KBM-7 (cell line): ENCODE measurements at regions not wholly inside any gene's neighbourhood (a gene's known extent, or its start where the extent isn't known, plus 50 kb on each side); places are given as distances from the start of the nearest gene placed in this dataset.

Experiments used
- DNase-seq: peaks from one replicate; pipeline ENCODE4 v3.0.0-alpha.2; 2015
- in situ Hi-C: fragments of 300-500 bp; cut with MboI; formaldehyde crosslinking; loops from 2 replicates; pipeline ENCODE4 v1.14.3; 2020; ENCODE audit warnings: low sequenced_read_pairs, low pct_unique_long_range_greater_than_20kb, mixed read lengths

DNA sequence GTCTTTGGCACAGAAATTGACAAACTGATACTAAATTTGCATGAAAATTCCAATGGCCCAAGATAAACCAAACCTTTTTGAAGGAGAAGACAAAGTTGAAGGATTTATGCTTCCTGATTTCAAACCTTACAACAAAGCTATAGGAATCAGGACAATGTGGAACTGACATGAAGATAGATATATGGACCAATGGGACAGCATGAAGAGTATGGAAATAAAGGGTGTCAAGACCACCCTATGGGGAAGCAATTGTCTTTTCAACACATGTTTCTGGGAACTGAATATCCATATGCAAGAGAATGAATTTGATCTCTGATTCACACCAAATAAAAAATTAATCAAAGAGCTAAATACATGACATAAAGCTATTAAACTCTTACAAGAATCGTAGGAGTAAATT, 77.2 kb upstream of the ADARB2 start:
- in situ Hi-C loops, result no loop called here
- no peak for DNase-seq

DNA sequence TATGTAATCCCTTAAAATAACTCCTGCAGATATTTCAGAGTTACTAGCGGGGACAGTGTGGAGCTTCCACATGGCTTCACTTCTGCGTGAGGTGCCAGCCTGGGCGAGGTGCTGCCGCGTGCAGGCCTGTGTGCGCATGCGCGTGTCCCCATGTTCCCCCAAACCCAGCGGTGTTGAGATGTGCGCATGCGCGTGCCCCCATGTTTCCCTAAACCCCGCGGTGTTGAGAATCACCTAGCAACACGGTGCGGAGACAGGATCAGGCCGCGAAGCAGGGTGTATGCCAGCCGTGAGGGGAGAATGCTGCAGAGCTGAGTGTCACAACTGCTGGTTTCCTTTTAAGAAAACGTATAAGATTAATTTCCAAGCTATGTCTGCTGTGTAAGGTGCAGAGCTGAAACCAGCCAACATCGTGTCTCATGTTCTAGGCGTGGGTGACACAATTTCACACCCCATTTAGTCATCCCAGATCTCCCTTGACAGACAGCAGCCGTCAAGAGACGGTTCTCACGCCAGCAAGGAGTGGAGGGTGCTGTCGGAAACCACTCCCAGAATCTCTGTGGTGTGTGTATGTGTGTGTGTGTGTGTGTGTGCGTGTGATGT, 71.9 kb upstream of the ADARB2 start:
- in situ Hi-C loops, result no loop called here
- no peak for DNase-seq

DNA sequence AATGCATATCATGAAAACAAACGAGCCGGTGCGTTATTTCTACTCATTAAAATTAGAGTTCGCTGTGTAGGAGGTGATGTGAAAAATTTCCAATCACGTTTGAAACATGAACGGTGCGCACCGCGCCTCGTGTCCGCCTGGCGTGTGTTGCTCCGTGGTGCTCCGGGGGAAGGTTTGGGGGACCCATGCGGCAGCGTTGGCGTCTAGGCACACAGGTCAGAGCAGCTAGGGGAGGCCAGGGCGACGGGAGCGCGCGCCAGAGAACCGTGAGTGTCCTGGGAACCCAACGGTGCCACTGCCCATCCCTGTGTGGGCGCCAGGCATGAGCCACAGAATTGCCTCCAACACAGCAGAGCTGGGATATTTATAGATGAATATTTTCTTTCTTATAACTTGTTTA, 70.6 kb upstream of the ADARB2 start:
- in situ Hi-C loops, result no loop called here

DNA sequence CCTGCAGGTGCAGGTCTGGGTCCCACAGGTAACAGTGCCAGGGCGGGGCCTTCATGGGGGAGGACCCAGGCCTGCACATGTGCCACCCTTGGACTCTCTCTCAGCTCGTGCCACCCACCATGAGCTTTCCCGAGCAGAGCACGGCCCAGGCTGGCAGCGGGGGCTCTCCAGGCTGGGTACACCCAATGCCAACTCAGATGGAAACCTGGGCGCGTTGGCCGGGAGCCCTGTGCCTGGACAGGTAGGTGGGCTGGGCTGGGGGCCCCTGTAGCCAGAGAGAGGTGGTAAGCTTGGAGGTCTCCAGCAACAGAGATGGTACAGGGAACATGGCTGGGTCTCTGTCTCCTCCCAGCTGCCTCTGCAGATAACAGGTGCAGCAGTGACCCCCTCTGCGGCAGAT, 69.9 kb upstream of the ADARB2 start:
- in situ Hi-C loops, result no loop called here
- DNase-seq, result no peak

More for the DNA sequence above, 70.6 kb upstream of the ADARB2 start:
- no peak for DNase-seq

DNA sequence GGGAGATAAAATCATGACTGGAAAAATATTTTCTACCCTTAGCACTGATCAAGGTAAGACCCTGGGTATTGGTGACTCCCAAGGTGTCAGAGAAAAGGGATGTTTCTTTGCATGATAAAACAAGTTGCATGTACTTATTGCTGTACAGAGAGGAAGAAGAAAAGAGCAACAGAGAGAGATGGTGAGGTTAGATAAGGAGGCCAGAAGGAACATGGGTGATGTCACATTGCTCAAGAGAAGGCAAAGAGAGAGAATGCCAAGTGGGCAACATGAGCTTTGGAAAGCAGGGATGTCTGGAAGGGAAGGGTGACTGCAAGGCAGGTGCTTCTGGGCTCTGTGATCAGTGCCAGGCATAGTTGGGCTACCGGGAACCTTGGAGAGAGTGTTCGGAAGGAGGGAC, 65.1 kb upstream of the ADARB2 start:
- in situ Hi-C loops, result no loop called here
- no peak for DNase-seq

DNA sequence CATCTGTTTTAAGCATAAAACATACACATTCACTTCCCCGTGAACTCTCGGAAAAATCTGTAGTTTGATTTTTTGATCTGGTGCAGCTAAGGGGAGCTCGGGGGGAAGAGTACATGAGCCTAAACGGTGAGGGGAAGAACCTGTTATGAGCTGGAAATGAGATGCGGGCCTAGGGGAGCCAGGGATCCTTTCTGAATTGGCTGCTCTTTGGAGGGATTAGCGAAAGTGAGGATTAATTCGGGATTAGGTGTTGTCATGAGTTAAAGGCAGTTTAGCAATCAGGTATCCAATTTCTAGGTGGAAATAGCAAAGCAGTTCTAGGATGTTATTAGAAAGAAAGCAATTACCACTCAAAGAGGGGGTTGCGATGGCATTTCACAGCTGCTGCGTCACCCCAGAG, 51.1 kb upstream of the ADARB2 start:
- no peak for DNase-seq
- in situ Hi-C loops, result no loop called here
